Kidney (tissue), 13 donors: ENCODE measurements at regions not wholly inside any gene's neighbourhood (a gene's known extent, or its start where the extent isn't known, plus 50 kb on each side); places are given as distances from the start of the nearest gene placed in this dataset.

Source experiments
- DNase-seq, 5 donors: peaks; one replicate each; pipeline ENCODE4 v3.0.0-alpha.2; 2013 to 2020
- FAIRE-seq: peaks from 2 replicates; lab custom pipeline; 2012; peaks lifted over from hg19 to GRCh38; lab: Jason Lieb, UNC
- H3K27ac ChIP-seq, 2 donors: one replicate each; pipeline ENCODE4 v1.7.0; 2013; ENCODE audit warnings: low read depth in 2 of 2, low read length in 2 of 2, inconsistent platforms in 1 of 2
- H3K27me3 ChIP-seq: one replicate; pipeline ENCODE4 v1.7.1; 2013; ENCODE audit warnings: low read length, inconsistent platforms; ENCODE audit not compliant: control insufficient read depth, insufficient read depth
- H3K36me3 ChIP-seq, 3 donors: one replicate each; pipeline versions ENCODE4 v1.7.0 to v1.7.1; 2013; ENCODE audit warnings: low read length in 3 of 3, control low read depth in 1 of 3, inconsistent platforms in 1 of 3; ENCODE audit not compliant: insufficient read depth in 3 of 3, control insufficient read depth in 2 of 3
- H3K4me1 ChIP-seq, 3 donors: one replicate each; pipeline versions ENCODE4 v1.7.0 to v1.7.1; 2013; ENCODE audit warnings: low read length in 3 of 3, inconsistent platforms in 1 of 3, low read depth in 1 of 3; ENCODE audit not compliant: control insufficient read depth in 2 of 3, insufficient read depth in 2 of 3
- H3K4me3 ChIP-seq, 3 donors: one replicate each; pipeline versions ENCODE4 v1.7.0 to v1.8.1; 2013; ENCODE audit warnings: low read length in 3 of 3, control low read depth in 1 of 3, inconsistent platforms in 1 of 3
- H3K9ac ChIP-seq, 3 donors: one replicate each; pipeline versions ENCODE4 v1.7.0 to v1.7.1; 2013; ENCODE audit warnings: low read length in 3 of 3, control low read depth in 1 of 3, inconsistent platforms in 1 of 3
- H3K9me3 ChIP-seq, 3 donors: one replicate each; pipeline versions ENCODE4 v1.7.0 to v1.7.1; 2013; ENCODE audit warnings: low read length in 3 of 3, control low read depth in 1 of 3, inconsistent platforms in 1 of 3; ENCODE audit not compliant: control insufficient read depth in 2 of 3, insufficient read depth in 1 of 3
- intact Hi-C: fragments of 100-400 bp; cut with DNase I; formaldehyde crosslinking; loops from one replicate; pipeline ENCODE4 v1.11.1; 2022
- TF ChIP-seq, protein P1 (sequence below): IDR thresholded peaks from 3 replicates; pipeline ENCODE4 v1.5.1; 2012; ENCODE audit warnings: mild to moderate bottlenecking, moderate library complexity, borderline replicate concordance; ENCODE audit not compliant: insufficient read depth; ENCODE audit errors: extremely low read depth
- donor health status: control.
- donor health status: control.
- donor health status: control.
- donor health status: control.
- donor health status: control.
- donor health status: DM: yes; HTN: yes; CAD: no.
- donor health status: Normal renal cell carcinoma (clear cell type).

DNA sequence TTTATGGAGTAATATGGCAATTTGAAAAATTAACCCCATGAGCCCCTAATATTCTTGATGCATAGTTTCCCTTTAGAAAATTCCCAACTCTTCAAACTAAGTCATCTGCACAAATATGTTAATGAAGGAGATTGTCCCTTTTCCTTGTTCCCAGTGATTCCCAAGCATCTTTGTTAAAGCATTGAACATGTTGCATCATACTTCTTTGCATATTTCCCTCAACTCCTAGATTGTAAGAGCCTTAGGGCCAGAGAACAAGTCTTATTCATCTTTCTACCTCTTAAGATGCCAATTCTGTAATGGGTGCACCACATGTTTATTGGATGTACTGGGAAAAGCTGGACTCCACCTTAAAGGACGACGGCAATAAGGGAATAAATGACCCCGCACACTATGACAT, 223.4 kb downstream of the PLK2 start:
- Histone ChIP-seq H3K9me3 (no peaks in the 10 kb centered on the region), H3K36me3 (no peaks in the 10 kb centered on the region), H3K4me1 (peaks cover 0 to 3% (median 0%) of the 10 kb centered on the region in 3 donors), H3K9ac (no peak overlapping the region), H3K27me3 (no peaks in the 10 kb centered on the region), H3K27ac (no peak overlapping the region), H3K4me3 (no peak overlapping the region)
- intact Hi-C loops = no loop called here
- FAIRE-seq (no peak), DNase-seq (no peak)
- TF ChIP-seq, protein P1, sequence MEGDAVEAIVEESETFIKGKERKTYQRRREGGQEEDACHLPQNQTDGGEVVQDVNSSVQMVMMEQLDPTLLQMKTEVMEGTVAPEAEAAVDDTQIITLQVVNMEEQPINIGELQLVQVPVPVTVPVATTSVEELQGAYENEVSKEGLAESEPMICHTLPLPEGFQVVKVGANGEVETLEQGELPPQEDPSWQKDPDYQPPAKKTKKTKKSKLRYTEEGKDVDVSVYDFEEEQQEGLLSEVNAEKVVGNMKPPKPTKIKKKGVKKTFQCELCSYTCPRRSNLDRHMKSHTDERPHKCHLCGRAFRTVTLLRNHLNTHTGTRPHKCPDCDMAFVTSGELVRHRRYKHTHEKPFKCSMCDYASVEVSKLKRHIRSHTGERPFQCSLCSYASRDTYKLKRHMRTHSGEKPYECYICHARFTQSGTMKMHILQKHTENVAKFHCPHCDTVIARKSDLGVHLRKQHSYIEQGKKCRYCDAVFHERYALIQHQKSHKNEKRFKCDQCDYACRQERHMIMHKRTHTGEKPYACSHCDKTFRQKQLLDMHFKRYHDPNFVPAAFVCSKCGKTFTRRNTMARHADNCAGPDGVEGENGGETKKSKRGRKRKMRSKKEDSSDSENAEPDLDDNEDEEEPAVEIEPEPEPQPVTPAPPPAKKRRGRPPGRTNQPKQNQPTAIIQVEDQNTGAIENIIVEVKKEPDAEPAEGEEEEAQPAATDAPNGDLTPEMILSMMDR = no peak

DNA sequence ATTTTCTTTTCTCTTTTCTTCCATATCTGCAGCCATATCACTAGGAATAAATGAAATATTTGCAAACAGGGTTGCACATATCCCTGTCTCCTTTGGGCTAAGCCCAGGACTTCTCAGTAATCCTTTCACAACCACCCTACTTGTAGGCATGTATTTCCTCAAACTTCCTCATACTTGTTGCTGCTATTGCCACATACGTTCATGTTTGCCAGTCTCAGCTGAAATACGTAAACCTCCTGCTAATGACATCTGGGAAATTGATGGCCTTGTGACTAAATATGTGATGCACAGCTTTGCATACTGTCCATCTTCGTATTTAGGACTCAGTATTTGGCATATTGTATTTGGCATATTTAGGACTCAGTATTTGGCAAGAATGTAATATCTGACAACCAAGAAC, 224.6 kb downstream of the PLK2 start:
- Histone ChIP-seq H3K36me3 (no peaks in the 10 kb centered on the region), H3K27me3 (no peaks in the 10 kb centered on the region), H3K4me3 (no peak overlapping the region), H3K4me1 (peaks cover 0 to 3% (median 0%) of the 10 kb centered on the region in 3 donors), H3K27ac (no peak overlapping the region), H3K9me3 (no peaks in the 10 kb centered on the region), H3K9ac (no peak overlapping the region)
- FAIRE-seq (no peak), DNase-seq (no peak)
- TF ChIP-seq, protein P1 = no peak
- intact Hi-C loops = no loop called here

DNA sequence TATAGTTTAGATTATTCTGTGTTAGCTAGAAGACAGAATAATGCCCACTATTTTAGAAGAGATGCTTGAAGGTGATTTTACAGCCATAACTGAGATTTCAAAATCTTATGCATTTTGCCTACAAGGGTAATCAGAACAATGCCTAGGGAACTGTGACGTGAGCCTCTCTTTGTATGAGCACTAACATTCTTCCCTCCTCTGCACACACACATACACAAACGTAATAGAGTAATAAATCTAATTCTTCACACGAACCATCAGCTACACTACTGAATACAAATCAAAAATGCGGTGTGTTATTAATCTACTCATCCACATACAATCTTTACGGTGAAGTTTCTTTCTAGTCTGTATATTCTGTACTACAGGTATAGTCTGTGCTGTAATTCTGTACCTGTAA, 227.8 kb downstream of the PLK2 start:
- Histone ChIP-seq H3K9ac (no peak overlapping the region), H3K4me3 (no peak overlapping the region), H3K27ac (no peak overlapping the region), H3K4me1 (no peaks in the 10 kb centered on the region), H3K27me3 (no peaks in the 10 kb centered on the region), H3K9me3 (no peaks in the 10 kb centered on the region), H3K36me3 (no peaks in the 10 kb centered on the region)
- no peak for DNase-seq
- intact Hi-C loops = no loop called here
- FAIRE-seq = no peak
- TF ChIP-seq, protein P1 = no peak

DNA sequence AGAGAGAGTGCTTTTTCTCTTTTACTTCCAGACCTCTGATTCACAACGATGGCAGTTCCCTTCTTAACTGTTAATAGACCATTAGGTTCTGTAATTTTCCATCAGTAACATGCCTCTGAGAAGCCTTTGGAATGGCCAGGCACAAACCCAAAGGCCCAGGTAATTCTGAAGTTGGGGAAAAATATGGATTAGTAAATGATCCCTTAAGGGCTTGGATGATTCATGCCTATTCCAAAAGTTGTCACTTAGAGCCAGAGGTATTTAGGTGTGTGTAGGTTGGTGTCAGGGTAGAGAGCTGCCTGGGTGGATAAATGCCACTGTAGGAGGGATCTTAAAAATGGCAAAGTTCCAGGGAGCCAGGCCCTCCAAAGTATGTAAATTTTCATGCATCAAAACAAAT, 228.8 kb downstream of the PLK2 start:
- Histone ChIP-seq H3K4me1 (no peaks in the 10 kb centered on the region), H3K9ac (no peak overlapping the region), H3K36me3 (no peaks in the 10 kb centered on the region), H3K4me3 (no peak overlapping the region), H3K27me3 (no peaks in the 10 kb centered on the region), H3K27ac (no peak overlapping the region), H3K9me3 (no peaks in the 10 kb centered on the region)
- DNase-seq (no peak), FAIRE-seq (no peak)
- intact Hi-C loops = no loop called here
- TF ChIP-seq, protein P1 = no peak
